AG04450 (cell line): ENCODE measurements at regions not wholly inside any gene's neighbourhood (a gene's known extent, or its start where the extent isn't known, plus 50 kb on each side); places are given as distances from the start of the nearest gene placed in this dataset.

ENCODE experiments used
- CTCF ChIA-PET: fragments of 300-600, 350-600 bp; formaldehyde crosslinking; extraction: SDS; loops from one replicate; lab custom pipeline; 2022; ENCODE audit warnings: antibody characterized with exemption, inconsistent platforms; lab: Charles Lee
- POLR2A ChIA-PET: fragments of 350-600 bp; formaldehyde crosslinking; extraction: SDS; loops from one replicate; lab custom pipeline; 2021; ENCODE audit warnings: antibody characterized with exemption, inconsistent platforms; lab: Yijun Ruan, JAX
- DNase-seq: peaks from one replicate; pipeline ENCODE4 v3.0.0-alpha.2; 2011; ENCODE audit warnings: low read depth, low spot score
- H3K27ac ChIP-seq: one replicate; pipeline ENCODE4 v1.5.1; 2012; ENCODE audit warnings: low read depth, low read length, control low read depth
- H3K27me3 ChIP-seq: one replicate; pipeline ENCODE4 v1.6.0; 2012; ENCODE audit warnings: low read length; ENCODE audit not compliant: control insufficient read depth, insufficient read depth
- H3K4me3 ChIP-seq: 2 replicates; pipeline ENCODE4 v1.5.1; 2011; ENCODE audit warnings: mild to moderate bottlenecking, low read depth, low read length, control low read depth
- H3K9me3 ChIP-seq: 2 replicates; pipeline ENCODE4 v1.5.1; 2012; ENCODE audit warnings: low read length; ENCODE audit not compliant: control insufficient read depth, insufficient read depth
- TF ChIP-seq, protein P1 (sequence below): IDR thresholded peaks from 2 replicates; pipeline ENCODE4 v1.5.1; 2011; ENCODE audit warnings: low read depth, low read length, control low read depth, inconsistent platforms

- POLR2A ChIA-PET = no interaction called here
- Histone ChIP-seq H3K27ac (no peak overlapping the region), H3K27me3 (no peaks in the 10 kb centered on the region), H3K9me3 (peaks cover 35% of the 10 kb centered on the region), H3K4me3 (no peak overlapping the region)
- CTCF ChIA-PET = no interaction called here
- no peak for DNase-seq
- TF ChIP-seq, protein P1, sequence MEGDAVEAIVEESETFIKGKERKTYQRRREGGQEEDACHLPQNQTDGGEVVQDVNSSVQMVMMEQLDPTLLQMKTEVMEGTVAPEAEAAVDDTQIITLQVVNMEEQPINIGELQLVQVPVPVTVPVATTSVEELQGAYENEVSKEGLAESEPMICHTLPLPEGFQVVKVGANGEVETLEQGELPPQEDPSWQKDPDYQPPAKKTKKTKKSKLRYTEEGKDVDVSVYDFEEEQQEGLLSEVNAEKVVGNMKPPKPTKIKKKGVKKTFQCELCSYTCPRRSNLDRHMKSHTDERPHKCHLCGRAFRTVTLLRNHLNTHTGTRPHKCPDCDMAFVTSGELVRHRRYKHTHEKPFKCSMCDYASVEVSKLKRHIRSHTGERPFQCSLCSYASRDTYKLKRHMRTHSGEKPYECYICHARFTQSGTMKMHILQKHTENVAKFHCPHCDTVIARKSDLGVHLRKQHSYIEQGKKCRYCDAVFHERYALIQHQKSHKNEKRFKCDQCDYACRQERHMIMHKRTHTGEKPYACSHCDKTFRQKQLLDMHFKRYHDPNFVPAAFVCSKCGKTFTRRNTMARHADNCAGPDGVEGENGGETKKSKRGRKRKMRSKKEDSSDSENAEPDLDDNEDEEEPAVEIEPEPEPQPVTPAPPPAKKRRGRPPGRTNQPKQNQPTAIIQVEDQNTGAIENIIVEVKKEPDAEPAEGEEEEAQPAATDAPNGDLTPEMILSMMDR = no peak
Measured at GRCh38 chr5:24363789-24364481, 280.8 kb downstream of the CDH10 start.

DNA sequence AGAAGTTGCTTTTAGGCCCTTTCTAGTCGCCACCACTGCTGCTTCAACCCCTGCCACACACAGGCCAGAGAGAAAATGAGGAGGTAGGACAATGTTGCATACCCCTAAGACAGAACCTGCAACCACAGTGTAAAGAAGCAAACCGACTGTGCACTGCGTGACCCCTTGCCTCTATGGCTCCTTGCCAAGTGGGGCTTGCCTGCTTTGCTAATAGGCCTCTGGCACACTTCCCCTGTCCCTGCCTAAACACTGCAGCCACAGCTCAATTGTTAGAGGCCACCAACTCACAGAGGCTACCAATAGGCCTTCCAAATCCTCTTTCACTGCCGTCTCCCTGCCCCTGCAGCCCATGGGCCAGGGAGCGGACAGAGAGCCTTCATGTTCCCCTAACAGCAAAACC lies 280.1 kb downstream of the CDH10 start:
- Histone ChIP-seq H3K27ac (no peak overlapping the region), H3K9me3 (peaks cover 35% of the 10 kb centered on the region), H3K27me3 (no peaks in the 10 kb centered on the region), H3K4me3 (no peak overlapping the region)
- ChIA-PET POLR2A (no interaction called here), CTCF (no interaction called here)
- DNase-seq = no peak
- TF ChIP-seq, protein P1 = no peak

DNA sequence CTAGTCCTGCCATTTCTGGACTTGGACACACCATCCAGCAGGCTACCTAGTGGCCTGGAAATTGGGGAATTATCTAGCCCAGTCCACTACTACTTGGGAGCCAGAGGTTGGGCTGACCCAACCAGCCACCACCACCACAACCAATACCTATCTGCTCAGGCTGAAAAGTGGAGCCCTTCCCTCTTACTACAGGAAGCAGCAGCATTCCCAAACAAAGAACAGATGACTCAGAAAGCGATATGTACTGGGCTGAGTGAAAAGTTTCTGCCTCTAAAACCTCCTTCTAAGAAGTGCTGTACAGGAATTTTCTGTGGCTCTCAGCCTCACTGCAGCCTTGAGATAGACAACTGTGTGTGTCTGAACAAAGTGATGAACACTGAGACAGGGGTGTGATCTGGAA lies 279.4 kb downstream of the CDH10 start:
- H3K9me3 ChIP-seq = peaks cover 35% of the 10 kb centered on the region
- CTCF ChIA-PET = no interaction called here
- no peak overlapping the region for H3K4me3 ChIP-seq
- no peaks in the 10 kb centered on the region for H3K27me3 ChIP-seq
- TF ChIP-seq, protein P1 = no peak
- H3K27ac ChIP-seq = no peak overlapping the region
- POLR2A ChIA-PET = no interaction called here
- no peak for DNase-seq

- no peak overlapping the region for H3K27ac ChIP-seq
- no peak for DNase-seq
- no peak overlapping the region for H3K4me3 ChIP-seq
- H3K9me3 ChIP-seq = peaks cover 32% of the 10 kb centered on the region
- TF ChIP-seq, protein P1 = no peak
- ChIA-PET POLR2A (no interaction called here), CTCF (no interaction called here)
- H3K27me3 ChIP-seq = no peaks in the 10 kb centered on the region
Measured at GRCh38 chr5:24367216-24367615, 277.6 kb downstream of the CDH10 start.

DNA sequence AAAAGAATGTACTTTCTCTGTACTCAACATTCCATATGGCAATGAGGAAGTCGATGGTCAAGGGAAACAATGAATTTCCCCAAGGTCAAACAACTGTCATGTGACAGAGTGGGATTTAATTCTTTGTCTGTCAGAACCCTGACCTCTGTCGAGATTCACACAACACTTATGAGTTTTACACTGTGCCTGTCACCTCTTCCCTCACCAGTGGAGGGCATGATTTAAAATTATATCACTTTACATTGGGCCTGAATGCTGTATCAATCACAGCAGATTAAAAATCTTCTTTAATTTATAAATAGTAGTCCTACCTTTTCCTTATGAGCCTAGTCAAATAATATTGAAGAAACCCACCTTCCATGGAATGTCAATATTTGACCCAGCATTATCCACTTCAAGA lies 276.7 kb downstream of the CDH10 start:
- Histone ChIP-seq H3K4me3 (no peak overlapping the region), H3K27ac (no peak overlapping the region), H3K27me3 (no peaks in the 10 kb centered on the region), H3K9me3 (peaks cover 31% of the 10 kb centered on the region)
- ChIA-PET CTCF (no interaction called here), POLR2A (no interaction called here)
- TF ChIP-seq, protein P1 = no peak
- no peak for DNase-seq
